ENCODE measurements at regions not wholly inside any gene's neighbourhood (a gene's known extent, or its start where the extent isn't known, plus 50 kb on each side); places are given as distances from the start of the nearest gene placed in this dataset.

DNA sequence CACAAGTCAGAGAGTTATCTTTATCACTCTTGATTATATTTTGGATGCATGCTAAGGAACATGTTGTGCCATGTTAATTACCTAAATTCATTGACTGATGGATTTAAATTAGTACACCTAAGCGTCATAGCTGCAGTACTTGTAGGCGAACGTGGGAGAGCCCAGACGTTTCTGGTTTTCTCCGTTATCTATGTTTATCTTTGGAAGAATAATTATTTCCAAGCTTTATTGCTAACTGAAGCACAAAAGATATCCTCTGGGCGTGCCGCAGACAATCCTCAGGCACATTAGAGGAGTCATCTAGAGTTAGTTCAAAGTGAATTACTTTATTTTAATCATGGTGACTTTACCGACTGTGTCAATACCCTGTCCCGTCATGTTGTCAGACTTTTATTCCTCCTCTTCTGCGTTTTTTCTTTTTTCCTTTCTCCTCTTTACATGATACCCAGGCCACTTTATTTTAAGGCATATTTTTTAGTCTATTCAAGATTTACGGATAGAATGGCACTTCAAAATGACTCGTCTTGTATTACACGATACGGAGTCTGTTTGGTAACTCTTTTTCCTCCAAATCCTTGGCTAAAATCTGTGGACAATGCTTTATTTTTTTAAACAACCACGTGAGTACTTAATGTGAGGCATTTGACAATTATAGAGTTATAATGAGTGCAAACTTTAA is 632.0 kb upstream of the TENM3 start:
- no peaks in the 10 kb centered on the region for H3K36me3 ChIP-seq (ENCODE audit: insufficient read depth, low read length)
- no peaks in the 10 kb centered on the region for H3K9me3 ChIP-seq (ENCODE audit: control insufficient read depth, insufficient read depth, low read length)
- peaks cover 13% of the 10 kb centered on the region; the same call in 1 of the 2 replicates for H3K4me1 ChIP-seq (ENCODE audit: insufficient read depth, low read length)
- H3K9ac ChIP-seq (ENCODE audit: low read depth, low read length): no peak overlapping the region

DNA sequence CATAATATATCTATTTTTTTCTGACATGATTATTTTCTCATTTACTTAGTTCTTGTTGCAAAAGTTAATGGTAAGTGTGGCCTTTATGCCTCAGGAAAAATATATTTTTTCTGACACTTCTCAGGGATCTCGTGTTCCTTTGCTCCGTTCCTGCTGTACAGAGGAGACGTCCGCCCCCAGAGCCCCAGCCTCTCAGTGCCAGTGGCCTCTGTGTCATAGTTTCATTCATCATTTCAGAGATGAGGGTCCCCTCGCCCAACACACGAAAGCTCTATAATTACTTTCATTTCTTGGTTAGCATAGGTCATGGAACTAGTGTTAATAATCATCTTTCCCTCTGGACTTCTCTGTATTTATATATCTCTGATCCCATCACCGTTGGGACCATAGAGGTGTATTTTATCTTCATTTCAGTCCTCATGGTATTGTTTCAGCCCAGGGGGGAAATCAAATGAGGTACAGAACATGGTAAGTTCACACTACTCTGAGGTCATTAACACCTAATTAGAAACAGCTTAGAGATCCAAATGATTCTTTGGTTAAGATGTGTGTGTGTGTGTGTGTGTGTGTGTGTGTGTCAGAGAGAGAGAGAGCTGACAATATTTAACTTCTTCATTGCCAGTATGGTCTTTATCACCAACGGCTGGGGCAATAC is 631.1 kb upstream of the TENM3 start:
- no peak overlapping the region for H3K9ac ChIP-seq (ENCODE audit: low read depth, low read length)
- peaks cover 13% of the 10 kb centered on the region; the same call in 1 of the 2 replicates for H3K4me1 ChIP-seq (ENCODE audit: insufficient read depth, low read length)
- H3K9me3 ChIP-seq (ENCODE audit: control insufficient read depth, insufficient read depth, low read length): no peaks in the 10 kb centered on the region
- no peaks in the 10 kb centered on the region for H3K36me3 ChIP-seq (ENCODE audit: insufficient read depth, low read length)

DNA sequence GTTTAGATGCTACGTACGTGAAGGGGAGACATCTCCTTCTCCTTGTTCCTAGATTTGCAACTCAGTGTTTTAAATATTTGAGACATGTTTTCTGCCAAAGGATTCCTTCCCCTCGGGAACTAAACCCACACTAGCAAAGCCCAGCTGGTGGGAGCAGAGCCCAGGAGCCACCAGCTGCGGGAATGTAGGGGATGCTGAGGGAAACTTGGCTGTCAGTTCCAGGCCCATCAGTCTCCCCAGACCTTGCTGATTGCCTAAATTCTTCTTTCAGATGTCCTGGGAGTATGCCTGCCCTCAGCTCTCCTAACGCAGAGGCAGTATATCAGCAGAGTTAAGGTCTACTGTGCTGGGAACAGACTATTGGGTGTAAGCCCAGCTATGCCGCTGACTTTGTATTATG is 630.0 kb upstream of the TENM3 start:
- Histone ChIP-seq H3K36me3 (ENCODE audit: insufficient read depth, low read length) (no peaks in the 10 kb centered on the region), H3K9me3 (ENCODE audit: control insufficient read depth, insufficient read depth, low read length) (no peaks in the 10 kb centered on the region), H3K4me1 (ENCODE audit: insufficient read depth, low read length) (peaks cover 12% of the 10 kb centered on the region; the same call in 1 of the 2 replicates), H3K9ac (ENCODE audit: low read depth, low read length) (no peak overlapping the region)

DNA sequence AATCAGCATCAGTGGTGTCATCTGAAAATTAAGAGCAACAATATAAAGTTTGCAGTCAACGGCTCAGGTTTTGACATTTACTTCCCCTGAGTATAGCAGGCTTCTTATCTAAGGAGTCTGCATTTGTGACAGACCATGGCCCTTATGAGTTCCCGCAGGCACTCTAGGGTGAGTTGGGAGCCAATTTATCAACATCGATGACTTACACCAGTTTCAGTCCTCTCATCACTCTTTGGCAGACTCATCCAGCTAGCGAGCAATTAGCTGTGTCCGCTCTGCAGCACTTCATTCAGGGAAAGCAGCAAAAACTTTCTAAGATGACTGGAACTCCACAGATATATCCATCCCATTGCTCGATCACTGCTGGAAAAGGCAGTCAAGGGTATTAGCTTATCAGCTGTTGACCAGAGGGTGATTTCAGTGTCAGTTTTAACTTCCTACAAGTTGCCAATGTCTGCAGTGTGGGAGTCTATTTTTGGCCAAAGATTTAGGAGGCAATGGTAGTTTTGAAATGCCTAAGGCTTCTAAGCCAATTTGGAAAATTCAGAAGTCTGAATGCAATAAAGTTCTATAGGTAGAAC is 625.1 kb upstream of the TENM3 start:
- Histone ChIP-seq H3K4me1 (ENCODE audit: insufficient read depth, low read length) (peaks cover 4% of the 10 kb centered on the region; the same call in 1 of the 2 replicates), H3K9ac (ENCODE audit: low read depth, low read length) (no peak overlapping the region), H3K36me3 (ENCODE audit: insufficient read depth, low read length) (no peaks in the 10 kb centered on the region), H3K9me3 (ENCODE audit: control insufficient read depth, insufficient read depth, low read length) (no peaks in the 10 kb centered on the region)

DNA sequence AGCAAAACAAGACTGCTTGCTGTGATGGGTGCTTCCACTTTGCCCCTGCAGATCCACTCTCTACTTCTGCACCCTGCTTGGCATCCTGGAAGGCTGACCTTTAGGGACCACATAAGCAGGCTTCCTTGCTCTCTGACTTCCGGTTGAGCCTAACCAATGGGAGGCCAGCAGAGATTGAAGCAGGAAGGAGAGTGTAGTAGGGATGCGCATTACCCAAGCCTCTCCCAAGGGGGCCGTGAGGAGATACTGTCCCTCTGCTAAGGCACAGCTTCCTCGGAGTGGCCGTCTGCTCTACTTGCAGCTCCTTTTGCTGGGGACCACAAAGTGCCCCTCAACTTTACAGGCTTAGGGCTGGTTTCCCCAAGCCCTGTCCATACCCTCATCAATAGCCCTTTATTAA is 624.3 kb upstream of the TENM3 start:
- Histone ChIP-seq H3K9me3 (ENCODE audit: control insufficient read depth, insufficient read depth, low read length) (no peaks in the 10 kb centered on the region), H3K4me1 (ENCODE audit: insufficient read depth, low read length) (peaks cover 4% of the 10 kb centered on the region; the same call in 1 of the 2 replicates), H3K36me3 (ENCODE audit: insufficient read depth, low read length) (no peaks in the 10 kb centered on the region), H3K9ac (ENCODE audit: low read depth, low read length) (no peak overlapping the region)

DNA sequence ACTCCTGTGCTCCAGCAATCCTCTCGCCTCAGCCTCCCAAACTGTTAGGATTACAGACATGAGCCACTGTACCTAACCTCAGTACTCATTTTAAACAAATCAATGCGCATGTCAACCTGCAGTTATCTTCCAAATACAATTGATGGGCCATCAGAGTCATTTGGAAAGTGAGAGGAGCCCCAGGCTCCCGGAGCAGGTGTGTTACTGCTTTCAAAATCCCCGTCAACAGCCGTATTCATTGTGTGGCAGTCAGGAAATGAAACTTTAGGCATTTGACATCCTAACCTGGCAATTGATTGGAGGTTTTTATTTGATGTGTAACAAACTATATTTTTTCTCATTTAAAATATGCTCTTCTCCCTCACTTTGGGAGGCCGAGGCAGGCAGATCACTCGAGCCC is 623.6 kb upstream of the TENM3 start:
- no peaks in the 10 kb centered on the region for H3K9me3 ChIP-seq (ENCODE audit: control insufficient read depth, insufficient read depth, low read length)
- no peaks in the 10 kb centered on the region for H3K36me3 ChIP-seq (ENCODE audit: insufficient read depth, low read length)
- peaks cover 1% of the 10 kb centered on the region; the same call in 1 of the 2 replicates for H3K4me1 ChIP-seq (ENCODE audit: insufficient read depth, low read length)

DNA sequence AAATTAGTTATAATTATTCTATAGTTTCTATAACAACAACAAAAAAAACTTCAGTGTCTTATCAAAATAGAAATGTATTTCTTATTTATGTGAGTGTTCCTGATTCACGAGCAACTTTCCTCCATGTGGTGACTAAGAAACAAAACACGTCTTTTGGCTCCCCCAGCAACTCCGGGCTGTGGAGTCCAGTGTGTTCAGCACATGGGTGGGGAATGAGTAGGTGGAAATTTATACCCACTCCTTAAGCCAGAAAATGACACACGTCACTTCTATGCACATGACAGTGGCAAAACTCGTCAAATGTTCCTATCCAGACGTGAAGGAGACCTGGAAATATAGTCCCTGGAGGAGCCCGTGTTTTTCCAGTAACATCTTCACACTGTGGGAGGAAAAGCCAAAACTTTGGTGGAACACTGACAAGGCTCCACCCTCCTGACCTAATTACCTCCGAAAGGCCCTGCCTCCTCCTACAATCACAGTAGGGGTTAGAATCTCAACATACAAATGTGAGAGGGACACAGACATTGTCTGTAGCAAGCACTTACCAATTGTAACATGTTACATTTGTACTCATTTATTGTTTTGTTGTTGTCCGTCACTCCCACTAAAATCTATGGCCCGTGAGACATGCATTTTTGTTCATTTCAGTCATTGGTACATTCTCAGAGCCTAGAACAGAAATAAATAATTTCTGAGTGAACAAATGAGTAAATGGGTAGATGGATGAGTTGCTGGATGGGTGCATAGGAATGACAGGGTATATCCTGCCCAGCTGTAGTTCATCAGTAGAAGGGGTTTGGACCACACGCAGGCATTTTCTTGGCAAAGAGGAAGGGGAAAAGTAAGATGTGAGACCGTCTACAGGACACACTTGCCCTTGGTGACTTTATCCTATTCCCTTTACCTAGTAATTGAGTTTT is 605.8 kb upstream of the TENM3 start:
- H3K9ac ChIP-seq (ENCODE audit: low read depth, low read length): no peak overlapping the region
- H3K4me1 ChIP-seq (ENCODE audit: insufficient read depth, low read length): no peaks in the 10 kb centered on the region
- H3K36me3 ChIP-seq (ENCODE audit: insufficient read depth, low read length): no peaks in the 10 kb centered on the region
- no peaks in the 10 kb centered on the region; the same call in 1 of the 2 replicates for H3K9me3 ChIP-seq (ENCODE audit: control insufficient read depth, insufficient read depth, low read length)

More for the DNA sequence above, 623.6 kb upstream of the TENM3 start:
- H3K9ac ChIP-seq (ENCODE audit: low read depth, low read length): no peak overlapping the region

DNA sequence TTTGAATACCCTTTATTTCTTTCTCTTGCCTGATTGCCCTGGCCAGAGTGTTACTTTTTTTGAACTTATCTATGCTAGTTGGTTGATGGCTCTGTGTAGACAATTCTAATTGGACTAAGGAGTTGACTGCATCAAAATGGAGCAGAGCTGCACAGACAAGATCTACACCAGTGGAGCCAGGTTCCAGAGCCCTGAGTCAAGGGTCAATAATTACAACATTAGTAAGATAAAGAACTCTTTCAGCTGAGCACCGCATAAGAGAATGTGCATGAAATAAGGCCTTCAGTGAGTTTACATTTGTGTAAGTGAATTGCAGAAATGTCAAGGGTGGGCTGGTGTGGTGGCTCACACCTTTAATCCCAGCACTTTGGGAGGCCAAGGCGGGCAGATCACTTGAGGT is 599.7 kb upstream of the TENM3 start:
- Histone ChIP-seq H3K36me3 (ENCODE audit: insufficient read depth, low read length) (no peaks in the 10 kb centered on the region), H3K9me3 (ENCODE audit: control insufficient read depth, insufficient read depth, low read length) (no peaks in the 10 kb centered on the region; the same call in 1 of the 2 replicates), H3K4me1 (ENCODE audit: insufficient read depth, low read length) (no peaks in the 10 kb centered on the region), H3K9ac (ENCODE audit: low read depth, low read length) (no peak overlapping the region)

DNA sequence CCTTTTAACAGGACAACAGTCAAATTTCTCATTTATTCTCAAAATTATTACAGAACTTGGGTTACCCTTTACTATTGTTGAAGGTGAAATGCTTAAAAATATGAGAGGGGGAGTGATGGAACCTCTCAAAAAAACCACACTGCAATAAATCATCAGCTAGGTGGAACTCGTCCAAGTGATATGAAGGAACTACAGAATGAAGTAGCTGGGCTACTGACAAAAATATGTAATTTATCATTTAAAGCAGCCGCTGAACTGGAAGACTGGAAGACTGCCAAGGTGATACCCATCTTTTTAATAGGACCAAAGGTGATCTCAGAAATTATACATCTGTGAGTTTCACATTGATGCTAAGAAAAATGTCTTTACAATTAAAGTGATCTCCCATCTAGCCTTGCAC is 597.7 kb upstream of the TENM3 start:
- no peak overlapping the region for H3K9ac ChIP-seq (ENCODE audit: low read depth, low read length)
- no peaks in the 10 kb centered on the region for H3K4me1 ChIP-seq (ENCODE audit: insufficient read depth, low read length)
- H3K9me3 ChIP-seq (ENCODE audit: control insufficient read depth, insufficient read depth, low read length): no peaks in the 10 kb centered on the region; the same call in 1 of the 2 replicates
- no peaks in the 10 kb centered on the region for H3K36me3 ChIP-seq (ENCODE audit: insufficient read depth, low read length)

DNA sequence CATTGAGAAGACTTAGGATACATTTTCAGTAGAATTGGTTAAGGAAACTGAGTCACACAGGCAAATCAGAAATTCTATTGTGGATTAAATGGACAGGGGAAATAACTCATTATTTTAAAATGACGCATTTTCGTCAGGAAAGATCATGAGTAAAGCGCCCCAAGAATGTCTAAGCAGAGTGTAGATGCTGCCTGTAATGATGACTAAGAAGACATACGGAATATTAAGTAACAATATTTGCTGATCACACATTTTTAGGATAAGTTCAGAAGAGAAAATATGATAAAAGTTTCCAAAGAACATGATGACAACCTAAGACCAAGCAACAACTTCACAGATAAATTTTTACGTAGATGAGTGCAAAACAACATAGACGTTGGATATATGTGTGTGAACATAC is 596.3 kb upstream of the TENM3 start:
- H3K36me3 ChIP-seq (ENCODE audit: insufficient read depth, low read length): no peaks in the 10 kb centered on the region
- H3K9ac ChIP-seq (ENCODE audit: low read depth, low read length): no peak overlapping the region
- no peaks in the 10 kb centered on the region; the same call in 1 of the 2 replicates for H3K9me3 ChIP-seq (ENCODE audit: control insufficient read depth, insufficient read depth, low read length)
- no peaks in the 10 kb centered on the region for H3K4me1 ChIP-seq (ENCODE audit: insufficient read depth, low read length)

DNA sequence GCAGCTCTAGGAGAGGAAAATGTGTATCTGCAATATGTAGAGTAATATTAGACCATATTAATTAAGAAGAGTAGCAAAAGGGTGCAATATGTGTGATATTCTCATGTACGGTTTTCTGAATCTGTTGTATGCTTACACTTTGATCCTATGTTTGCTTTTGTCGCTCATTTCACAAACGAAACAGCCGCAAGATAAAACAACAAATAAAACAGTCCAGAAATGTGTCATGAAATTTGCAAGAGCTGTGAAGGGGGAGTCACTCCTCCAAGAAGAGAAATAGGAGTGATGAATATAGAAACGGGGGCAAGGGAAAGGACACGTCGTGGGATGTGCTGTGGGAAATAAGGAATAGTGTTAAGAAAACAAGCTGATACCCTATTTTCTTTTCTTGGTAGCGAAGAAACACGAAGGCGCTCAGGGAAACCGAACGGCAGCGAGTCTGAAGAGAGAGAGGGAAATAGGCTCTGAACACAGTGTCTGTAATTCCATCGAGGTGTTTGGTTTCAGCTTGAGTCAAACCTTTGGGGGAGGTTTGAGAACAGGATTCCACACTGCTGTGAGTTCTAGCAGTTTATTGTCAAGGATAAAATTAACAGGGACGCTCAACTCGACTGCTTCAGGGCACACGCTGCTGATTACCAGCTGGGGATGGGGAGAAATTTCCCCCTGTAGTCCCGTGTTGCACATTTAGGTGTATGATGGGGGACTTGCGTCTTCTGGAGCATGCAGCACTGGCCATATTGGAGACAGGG is 595.6 kb upstream of the TENM3 start:
- H3K36me3 ChIP-seq (ENCODE audit: insufficient read depth, low read length): no peaks in the 10 kb centered on the region
- no peak overlapping the region for H3K9ac ChIP-seq (ENCODE audit: low read depth, low read length)
- H3K9me3 ChIP-seq (ENCODE audit: control insufficient read depth, insufficient read depth, low read length): no peaks in the 10 kb centered on the region
- H3K4me1 ChIP-seq (ENCODE audit: insufficient read depth, low read length): no peaks in the 10 kb centered on the region

DNA sequence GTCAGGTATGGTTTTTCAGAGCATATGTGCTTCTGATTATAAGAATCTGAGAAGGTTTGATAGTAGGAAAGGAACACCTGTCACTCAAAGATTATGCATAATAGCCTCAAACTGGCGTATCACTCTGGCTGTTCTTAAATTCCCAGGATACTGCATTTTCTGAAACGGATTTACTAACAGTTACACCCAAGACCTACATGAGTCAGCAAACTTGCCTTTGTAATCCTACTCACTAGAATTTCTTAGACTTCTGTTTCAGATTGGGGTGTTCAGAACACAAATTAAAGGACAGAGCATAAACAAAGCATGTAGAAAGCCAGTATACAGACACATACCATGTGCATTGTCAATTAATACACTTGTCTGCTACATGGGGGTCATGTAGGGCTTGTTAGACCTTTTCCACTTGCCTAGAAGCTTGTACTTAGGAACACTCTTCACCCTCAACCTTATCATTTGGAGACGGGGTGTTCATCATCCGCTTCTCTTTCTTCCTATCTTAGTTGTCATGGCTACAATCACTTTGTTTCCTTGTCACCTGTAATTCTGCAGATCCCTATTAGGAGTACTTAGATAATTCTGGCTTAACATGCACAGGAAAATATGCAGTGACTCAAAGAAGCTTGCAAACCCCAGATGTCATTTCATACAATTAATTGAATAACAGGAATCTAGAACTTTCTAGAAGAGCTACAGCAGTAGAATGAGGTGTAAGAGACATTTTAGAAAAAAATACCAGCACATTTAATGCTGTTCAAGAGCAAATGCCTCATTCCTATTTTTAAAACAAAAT is 593.0 kb upstream of the TENM3 start:
- Histone ChIP-seq H3K36me3 (ENCODE audit: insufficient read depth, low read length) (no peaks in the 10 kb centered on the region), H3K9ac (ENCODE audit: low read depth, low read length) (no peak overlapping the region), H3K9me3 (ENCODE audit: control insufficient read depth, insufficient read depth, low read length) (no peaks in the 10 kb centered on the region), H3K4me1 (ENCODE audit: insufficient read depth, low read length) (no peaks in the 10 kb centered on the region)

DNA sequence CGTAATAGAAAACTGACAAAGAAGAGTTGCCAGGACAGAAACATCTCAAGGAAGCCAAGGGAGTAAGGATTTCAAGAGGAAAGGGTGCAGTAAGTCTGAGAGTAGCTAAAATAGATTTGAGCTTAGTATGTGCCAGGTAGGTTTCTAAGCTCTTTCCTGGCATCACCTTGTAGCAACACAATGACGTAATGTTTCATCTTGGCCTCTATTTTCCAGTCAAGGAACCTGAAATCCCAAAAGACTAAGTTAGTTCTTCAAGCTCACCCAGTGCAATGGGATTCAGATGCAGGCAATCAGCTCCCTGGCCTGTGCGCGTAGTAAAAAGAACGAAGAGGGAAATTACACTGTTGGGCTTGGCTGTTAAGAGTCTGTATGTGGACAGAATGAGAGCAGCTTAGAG is 586.5 kb upstream of the TENM3 start:
- Histone ChIP-seq H3K4me1 (ENCODE audit: insufficient read depth, low read length) (no peaks in the 10 kb centered on the region), H3K36me3 (ENCODE audit: insufficient read depth, low read length) (no peaks in the 10 kb centered on the region), H3K9me3 (ENCODE audit: control insufficient read depth, insufficient read depth, low read length) (no peaks in the 10 kb centered on the region), H3K9ac (ENCODE audit: low read depth, low read length) (no peak overlapping the region)
